NCI-H1092 treated with DMSO at 0.1 percent for 48 hours (cell line): ENCODE measurements at regions not wholly inside any gene's neighbourhood (a gene's known extent, or its start where the extent isn't known, plus 50 kb on each side); places are given as distances from the start of the nearest gene placed in this dataset.
"Not testable (repeated sequence)": the region's sequence is repeated elsewhere in the genome, so short reads cannot be mapped to it uniquely, and the experiment has no call there.

ENCODE experiments used
- DNase-seq: peaks from one replicate; lab custom pipeline; 2025; lab: John Stamatoyannopoulos, UW

DNA sequence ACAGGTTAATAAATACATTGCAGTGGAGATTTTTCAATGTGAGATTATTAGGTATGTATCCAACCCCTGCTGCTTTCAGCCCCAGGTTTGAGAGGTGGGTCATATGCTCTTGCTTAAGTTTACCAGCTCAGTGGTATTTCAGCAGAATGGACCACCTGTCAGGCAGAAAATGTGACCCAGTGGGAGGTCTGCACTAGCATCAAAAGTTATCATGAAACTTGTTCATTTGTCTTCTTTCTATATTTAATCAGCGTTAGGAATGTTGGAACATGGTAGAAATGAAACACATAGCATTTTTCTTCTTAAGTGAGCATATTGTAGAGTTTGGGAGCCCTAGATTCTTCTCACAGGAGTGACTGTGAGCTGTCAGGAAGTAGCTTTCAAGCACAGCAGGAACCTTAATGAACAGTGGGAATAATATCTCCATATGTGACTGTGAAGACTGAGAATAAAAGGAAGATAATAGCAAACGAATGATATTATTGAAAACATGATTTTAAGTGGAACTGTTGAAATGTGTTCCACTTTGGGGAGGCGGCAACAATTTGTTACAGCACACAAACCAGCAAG lies 596.9 kb upstream of the CDH6 start:
- no peak for DNase-seq

DNA sequence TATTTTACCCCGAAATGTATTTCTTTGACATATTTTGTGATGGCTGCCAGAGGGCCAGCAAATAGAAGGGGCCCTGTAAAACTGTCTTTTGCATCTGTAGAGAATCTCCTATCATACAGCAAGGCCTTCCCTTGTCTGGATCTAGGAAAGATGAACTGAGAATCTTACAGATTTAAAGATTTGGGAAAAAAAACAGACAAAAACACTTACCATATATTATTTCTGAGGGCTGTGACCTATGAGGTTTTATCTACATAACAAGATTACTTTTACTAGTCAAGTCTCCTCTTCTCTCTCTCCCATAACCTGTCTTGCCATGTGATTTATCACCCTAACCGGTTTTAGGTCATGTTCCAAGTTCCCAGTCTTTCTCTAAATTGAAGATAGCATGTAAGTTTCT lies 599.2 kb upstream of the CDH6 start:
- DNase-seq, result no peak

DNA sequence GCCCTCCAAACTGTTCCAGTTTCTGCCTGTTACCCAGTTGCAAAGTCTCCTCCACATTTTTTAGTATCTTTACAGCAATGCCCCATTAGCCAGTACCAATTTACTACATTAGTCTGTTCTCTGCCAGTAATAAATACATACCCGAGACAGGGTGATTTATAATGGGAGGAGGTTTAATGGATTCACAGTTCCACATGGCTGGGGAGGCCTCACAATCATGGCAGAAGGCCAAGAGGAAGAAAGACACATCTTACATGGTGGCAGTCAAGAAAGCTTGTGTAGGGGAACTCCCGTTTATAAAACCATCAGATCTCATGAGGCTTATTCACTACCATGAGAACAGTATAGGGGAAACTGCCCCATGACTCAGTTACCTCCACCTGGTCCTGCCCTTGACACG lies 600.7 kb upstream of the CDH6 start:
- DNase-seq, result no peak

DNA sequence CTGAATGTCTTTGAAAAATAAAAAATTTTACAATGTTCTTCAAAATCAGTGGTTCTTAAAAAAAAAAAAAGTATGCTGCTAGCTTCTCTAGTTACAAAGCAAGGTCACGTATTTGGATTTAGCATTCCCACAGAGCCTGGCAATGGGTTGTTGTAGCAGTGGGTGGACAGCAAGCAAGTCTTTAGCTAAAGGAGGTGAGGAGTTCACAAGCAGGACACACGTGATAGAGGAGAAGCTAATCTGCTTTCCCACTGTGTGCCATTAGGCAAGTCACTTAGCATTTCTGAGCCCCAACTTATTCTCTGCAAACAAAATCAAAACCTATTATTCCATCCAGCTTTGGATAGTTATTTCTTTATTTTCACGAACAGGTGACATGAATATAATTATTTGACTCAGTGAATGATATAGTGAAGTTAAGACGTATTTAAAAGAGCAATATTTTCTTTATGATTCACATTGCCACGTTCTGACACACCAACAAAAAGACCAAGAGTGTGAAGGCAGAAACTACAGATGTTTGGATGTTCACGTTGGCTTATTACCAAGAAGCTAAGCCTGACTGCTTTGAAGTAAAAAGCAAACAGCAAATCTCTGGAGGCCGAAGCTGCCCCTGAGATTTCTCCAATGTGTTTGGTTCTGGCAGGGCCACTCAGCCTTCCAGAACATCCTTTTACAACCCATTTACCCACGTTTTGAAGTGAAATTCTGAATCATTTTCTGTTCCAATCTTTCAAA lies 612.1 kb upstream of the CDH6 start:
- DNase-seq, result peak; percentile 53

DNA sequence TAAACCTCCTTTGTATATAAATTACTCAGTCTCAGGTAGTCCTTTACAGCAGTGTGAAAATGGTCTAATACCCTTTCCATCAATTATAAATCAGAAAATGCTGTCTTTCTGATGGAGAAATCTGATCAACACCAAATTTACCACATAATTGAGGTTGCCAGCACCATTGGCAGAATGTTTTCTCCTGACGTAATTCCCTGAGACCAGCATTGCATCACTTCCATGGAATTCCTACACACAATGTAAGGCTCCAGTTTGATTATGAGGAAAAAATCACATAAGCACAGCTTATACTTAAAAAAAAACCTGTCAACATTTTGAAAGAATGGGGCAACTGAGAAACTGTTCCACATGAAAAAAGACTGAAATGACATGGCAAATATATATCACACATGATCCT lies 618.7 kb upstream of the CDH6 start:
- no peak for DNase-seq

DNA sequence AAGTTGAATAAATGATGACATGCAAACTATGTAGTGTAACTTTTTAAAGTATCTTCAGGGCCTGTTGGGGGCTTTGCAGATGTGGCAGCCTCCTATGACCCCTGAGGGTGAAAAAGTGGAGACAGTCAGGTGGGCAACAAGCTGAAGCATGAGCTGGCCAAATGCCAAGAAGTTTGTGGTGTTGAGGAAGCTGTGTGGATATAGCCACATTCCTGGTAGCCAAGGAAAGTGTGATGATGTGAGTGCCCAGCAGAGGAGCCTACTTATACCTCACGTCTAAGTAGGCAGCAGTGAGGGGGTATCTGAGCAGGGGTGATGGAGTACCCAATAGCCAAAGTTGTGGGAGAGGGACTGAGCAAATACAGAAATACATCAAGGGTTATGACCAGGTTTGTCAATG lies 621.2 kb upstream of the CDH6 start:
- DNase-seq, result no peak

- peak; percentile 2 for DNase-seq
Observed at GRCh38 chr5:30561771-30562170, 631.7 kb upstream of the CDH6 start.

GRCh38 chr5:30551618-30552017 lies 641.9 kb upstream of the CDH6 start:
- no peak for DNase-seq

DNA sequence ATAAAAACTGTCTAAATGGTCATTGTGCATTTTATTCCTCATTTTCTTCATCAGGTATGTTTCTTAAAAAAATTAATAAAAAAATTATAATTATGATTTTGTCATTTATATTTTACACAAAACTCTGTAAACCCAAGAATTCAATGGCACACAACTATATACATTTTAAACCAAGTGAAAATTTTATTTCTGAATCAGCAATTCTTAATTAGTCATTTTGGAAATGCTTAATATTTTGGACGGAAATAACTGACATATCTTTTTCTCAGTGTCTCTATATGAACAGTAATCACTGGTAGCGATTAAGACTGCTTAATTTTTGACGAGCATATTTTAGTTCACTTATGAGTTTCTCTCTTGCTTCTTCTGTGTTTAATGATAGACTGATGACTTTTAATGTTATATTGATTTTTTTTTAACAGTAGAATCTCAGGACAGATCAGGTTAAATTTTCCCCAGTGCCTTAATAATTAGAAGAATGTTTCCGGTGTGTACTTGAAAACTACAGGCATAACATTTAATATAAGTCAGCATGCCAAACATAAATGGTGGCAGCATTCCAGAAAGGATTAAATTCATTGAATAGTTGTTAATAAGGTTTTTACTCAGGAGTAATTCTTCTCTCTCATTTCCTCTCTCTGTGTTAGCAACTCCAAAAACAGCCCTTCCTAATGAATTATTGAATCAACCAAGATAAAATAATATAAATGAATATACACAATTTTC lies 644.7 kb upstream of the CDH6 start:
- no peak for DNase-seq

- no peak for DNase-seq
Observed at GRCh38 chr5:30540150-30540549, 653.3 kb upstream of the CDH6 start.

GRCh38 chr5:30539004-30539634 lies 654.4 kb upstream of the CDH6 start:
- DNase-seq, result no peak

GRCh38 chr5:30525353-30525752 lies 668.1 kb upstream of the CDH6 start:
- no peak for DNase-seq

GRCh38 chr5:30524428-30524827 lies 669.1 kb upstream of the CDH6 start:
- no peak for DNase-seq

- DNase-seq, result no peak
Observed at GRCh38 chr5:30523061-30523460, 670.4 kb upstream of the CDH6 start.

- DNase-seq, result no peak
Observed at GRCh38 chr5:30505014-30505886, 688.2 kb upstream of the CDH6 start.

DNA sequence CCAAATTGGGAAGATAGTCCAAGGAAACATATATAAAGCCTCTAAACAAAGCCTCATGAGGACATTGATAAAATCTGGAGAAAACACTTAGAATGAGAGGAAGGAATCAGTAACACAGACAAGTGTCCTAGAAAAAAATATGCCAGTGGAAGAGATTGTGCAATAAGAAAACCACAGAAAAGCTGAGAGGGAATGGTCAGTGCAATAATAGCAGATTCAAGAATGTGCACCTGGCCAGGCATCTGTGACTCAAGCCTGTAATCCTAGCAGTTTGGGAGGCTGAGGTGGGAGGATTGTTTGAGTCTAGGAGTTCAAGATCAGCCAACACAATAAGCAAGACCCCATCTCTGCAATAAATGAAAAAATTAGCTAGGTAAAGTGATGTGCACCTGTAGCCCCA lies 691.2 kb upstream of the CDH6 start:
- no peak for DNase-seq

- no peak for DNase-seq
Observed at GRCh38 chr5:30501065-30501464, 692.4 kb upstream of the CDH6 start.

- no peak for DNase-seq
Observed at GRCh38 chr5:30500513-30500912, 693.0 kb upstream of the CDH6 start.

DNA sequence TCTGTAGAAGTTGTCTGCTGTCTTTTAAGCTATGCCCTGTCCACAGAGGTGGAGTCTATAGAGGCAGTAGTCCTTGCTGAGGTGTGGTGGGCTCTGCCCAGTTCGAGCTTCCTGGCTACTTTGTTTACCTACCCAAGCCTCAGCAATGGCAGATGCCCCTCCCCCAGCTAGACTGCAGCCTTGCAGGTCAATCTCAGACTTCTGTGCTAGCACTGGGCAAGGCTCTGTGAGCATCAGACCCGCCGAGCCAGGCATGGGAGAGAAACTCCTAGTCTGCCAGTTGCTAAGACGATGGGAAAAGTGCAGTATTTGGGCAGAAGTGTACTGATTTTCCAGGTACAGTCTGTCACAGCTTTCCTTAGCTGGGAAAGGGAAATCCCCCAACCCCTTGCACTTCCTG lies 694.1 kb upstream of the CDH6 start:
- no peak for DNase-seq

DNA sequence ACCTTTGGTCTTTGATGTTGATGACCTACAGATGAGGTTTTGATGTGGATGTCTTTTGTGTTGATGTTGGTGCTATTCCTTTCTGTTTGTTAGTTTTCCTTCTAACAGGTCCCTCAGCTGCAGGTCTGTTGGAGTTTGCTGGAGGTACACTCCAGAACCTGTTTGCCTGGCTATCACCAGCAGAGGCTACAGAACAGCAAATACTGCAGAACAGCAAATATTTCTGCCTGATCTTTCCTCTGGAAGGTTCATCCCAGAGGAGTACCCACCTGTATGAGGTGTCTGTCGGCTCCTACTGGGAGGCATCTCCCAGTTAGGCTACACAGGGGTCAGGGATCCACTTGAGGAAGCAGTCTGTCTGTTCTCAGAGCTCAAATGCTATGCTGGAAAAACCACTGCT lies 694.5 kb upstream of the CDH6 start:
- no peak for DNase-seq

DNA sequence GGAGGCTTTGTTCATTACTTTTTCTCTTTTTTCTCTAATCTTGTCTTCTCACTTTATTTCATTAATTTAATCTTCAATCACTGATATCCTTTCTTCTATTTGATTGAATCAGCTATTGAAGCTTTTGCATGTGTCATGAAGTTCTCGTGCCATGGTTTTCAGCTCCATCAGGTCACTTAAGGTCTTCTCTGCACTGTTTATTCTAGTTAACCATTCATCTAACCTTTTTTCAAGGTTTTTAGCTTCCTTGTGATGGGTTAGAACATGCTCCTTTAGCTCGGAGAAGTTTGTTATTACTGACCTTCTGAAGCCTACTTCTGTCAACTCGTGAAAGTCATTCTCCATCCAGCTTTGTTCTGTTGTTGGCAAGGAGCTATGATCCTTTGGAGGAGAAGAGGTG lies 695.0 kb upstream of the CDH6 start:
- DNase-seq, result not testable (repeated sequence)

- not testable (repeated sequence) for DNase-seq
Observed at GRCh38 chr5:30494113-30494512, 699.4 kb upstream of the CDH6 start.
